Transverse colon (tissue), 3 donors: ENCODE measurements at regions not wholly inside any gene's neighbourhood (a gene's known extent, or its start where the extent isn't known, plus 50 kb on each side); places are given as distances from the start of the nearest gene placed in this dataset.

Experiments
- CTCF ChIP-seq, 5 experiments: fragments of 200-600 bp in 3 of 5; fragments of 450-650 bp in 2 of 5; sonication (generic) in 3 of 5; IDR thresholded peaks; 1 replicate in 2 of 5; 2 replicates in 3 of 5; pipeline ENCODE4 v1.5.1; 2016 to 2017; ENCODE audit warnings: antibody characterized with exemption in 5 of 5, inconsistent platforms in 3 of 5, mild to moderate bottlenecking in 2 of 5, moderate library complexity in 1 of 5
- EP300 ChIP-seq: sonication (generic); formaldehyde crosslinking; IDR thresholded peaks from one replicate; pipeline ENCODE4 v1.6.1; 2017; ENCODE audit warnings: antibody characterized with exemption, low read depth
- POLR2A ChIP-seq: fragments of 450-650 bp; IDR thresholded peaks from one replicate; pipeline ENCODE4 v1.6.1; 2016; ENCODE audit warnings: antibody characterized with exemption, mild to moderate bottlenecking, moderate library complexity

- TF ChIP-seq POLR2A (no peak), CTCF (IDR thresholded peaks at IDR 0.05) (no peak), EP300 (no peak)
These were observed 1011.7 kb downstream of the SQOR start for GRCh38 chr15:46646490-46646889.
